ENCODE measurements at regions not wholly inside any gene's neighbourhood (a gene's known extent, or its start where the extent isn't known, plus 50 kb on each side); places are given as distances from the start of the nearest gene placed in this dataset.

GRCh38 chr1:218964471-218965185, 209.1 kb upstream of the LYPLAL1 start:
- Histone ChIP-seq H3K9ac (ENCODE audit: low read length) (no peak overlapping the region), H3K9me3 (ENCODE audit: low read length) (0 out of 2 replicates have a peak, but pooled peaks cover 6% of the 10 kb centered on the region), H3K27ac (ENCODE audit: low read length) (no peak overlapping the region), H2AFZ (ENCODE audit: low read length) (no peak overlapping the region), H3K4me2 (ENCODE audit: low read length) (no peak overlapping the region), H3K36me3 (ENCODE audit: low read depth, low read length) (no peaks in the 10 kb centered on the region), H3K27me3 (ENCODE audit: low read length) (no peaks in the 10 kb centered on the region), H3K9me2 (replicated peaks; ENCODE audit: low read length) (no peaks in the 10 kb centered on the region), H3F3A (ENCODE audit: low read length, unreplicated experiment) (no peaks in the 10 kb centered on the region), H3K4me3 (ENCODE audit: low read length) (no peak overlapping the region), H4K20me1 (ENCODE audit: low read length) (no peaks in the 10 kb centered on the region), H3K4me1 (ENCODE audit: insufficient read depth, low read length) (no peaks in the 10 kb centered on the region), H3K79me2 (ENCODE audit: low read length) (no peaks in the 10 kb centered on the region)
- BruUV-seq (replicated peaks): no TSS peak
- intact Hi-C loops (cut with micrococcal nuclease): no loop called here
- ChIA-PET CTCF (no interaction called here), POLR2A (ENCODE audit: unreplicated experiment) (interaction anchor here (0.7 kb wide), 1 partner anchor 1648 kb away, joined by 3 read pairs; no protein-coding TSS in a partner anchor)
- no peak for ATAC-seq
- DNase-seq: no peak
- no peak for TF ChIP-seq CTCF (conservative IDR thresholded peaks at IDR 0.05; ENCODE audit: low read depth, low read length)
- TF ChIP-seq EZH2phosphoT487 (IDR thresholded peaks at IDR 0.05; ENCODE audit: borderline replicate concordance, low read length): no peak
- TF ChIP-seq EZH2 (IDR thresholded peaks at IDR 0.05; ENCODE audit: low read length, unreplicated experiment): no peak

DNA sequence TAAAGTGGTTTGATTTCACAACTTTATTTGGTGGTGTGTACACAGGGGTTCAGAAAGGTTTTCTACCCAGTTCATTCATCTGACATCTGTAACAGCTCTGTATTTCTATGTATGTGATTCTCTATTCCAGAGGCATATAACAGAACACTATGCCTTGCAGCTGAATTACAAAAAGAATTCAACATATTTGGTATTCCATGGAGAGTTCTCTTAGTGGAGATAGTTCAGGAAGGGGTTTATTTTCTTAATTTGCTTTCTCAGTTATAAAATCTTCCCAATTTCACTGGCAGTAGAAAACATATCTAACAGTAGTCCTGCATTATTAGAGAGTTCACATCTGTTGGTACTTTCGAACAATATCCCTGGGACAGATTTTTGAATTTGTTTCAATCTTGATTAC, 207.9 kb upstream of the LYPLAL1 start:
- intact Hi-C loops (cut with micrococcal nuclease): no loop called here
- H2AFZ ChIP-seq (ENCODE audit: low read length): no peak overlapping the region
- H3K36me3 ChIP-seq (ENCODE audit: low read depth, low read length): no peaks in the 10 kb centered on the region

More for the DNA sequence above, 207.9 kb upstream of the LYPLAL1 start:
- Histone ChIP-seq H3F3A (ENCODE audit: low read length, unreplicated experiment) (no peaks in the 10 kb centered on the region), H3K9me3 (ENCODE audit: low read length) (0 out of 2 replicates have a peak, but pooled peaks cover 6% of the 10 kb centered on the region), H4K20me1 (ENCODE audit: low read length) (no peaks in the 10 kb centered on the region), H3K4me3 (ENCODE audit: low read length) (no peak overlapping the region), H3K4me2 (ENCODE audit: low read length) (no peak overlapping the region), H3K9ac (ENCODE audit: low read length) (no peak overlapping the region), H3K9me2 (replicated peaks; ENCODE audit: low read length) (no peaks in the 10 kb centered on the region), H3K27ac (ENCODE audit: low read length) (no peak overlapping the region), H3K4me1 (ENCODE audit: insufficient read depth, low read length) (0 out of 2 replicates have a peak, but pooled peaks cover 5% of the 10 kb centered on the region), H3K27me3 (ENCODE audit: low read length) (no peaks in the 10 kb centered on the region), H3K79me2 (ENCODE audit: low read length) (no peaks in the 10 kb centered on the region)
- ChIA-PET CTCF (no interaction called here), POLR2A (ENCODE audit: unreplicated experiment) (no interaction called here)
- no peak for DNase-seq
- no TSS peak for BruUV-seq (replicated peaks)
- TF ChIP-seq EZH2phosphoT487 (IDR thresholded peaks at IDR 0.05; ENCODE audit: borderline replicate concordance, low read length): no peak
- no peak for TF ChIP-seq EZH2 (IDR thresholded peaks at IDR 0.05; ENCODE audit: low read length, unreplicated experiment)
- no peak for TF ChIP-seq CTCF (conservative IDR thresholded peaks at IDR 0.05; ENCODE audit: low read depth, low read length)
- no peak for ATAC-seq
